Stomach (tissue), 8 donors: ENCODE measurements at regions not wholly inside any gene's neighbourhood (a gene's known extent, or its start where the extent isn't known, plus 50 kb on each side); places are given as distances from the start of the nearest gene placed in this dataset.

ENCODE experiments used
- DNase-seq, 2 donors: peaks; one replicate each; pipeline versions ENCODE4 v3.0.0 to v3.0.0-alpha.2; 2013 to 2019
- H3K27ac ChIP-seq, 5 donors: fragments of 200-600 bp in 4 of 5; sonication (generic) in 4 of 5; one replicate each; pipeline ENCODE4 v1.5.1; 2013 to 2019; ENCODE audit warnings: mild to moderate bottlenecking in 1 of 5, moderate library complexity in 1 of 5
- H3K27me3 ChIP-seq, 3 donors: fragments of 200-600 bp; sonication (generic); one replicate each; pipeline ENCODE4 v1.5.1; 2017 to 2019; ENCODE audit warnings: mixed run types in 1 of 3
- H3K36me3 ChIP-seq, 4 donors: fragments of 200-600 bp; sonication (generic); 1 replicate in 3 of 4; 2 replicates in 1 of 4; pipeline ENCODE4 v1.5.1; 2016 to 2019
- H3K4me1 ChIP-seq, 4 donors: fragments of 200-600 bp; sonication (generic); one replicate each; pipeline ENCODE4 v1.5.1; 2016 to 2019
- H3K4me3 ChIP-seq, 4 donors: fragments of 200-600 bp; sonication (generic) in 3 of 4; one replicate each; pipeline ENCODE4 v1.5.1; 2016 to 2019; ENCODE audit warnings: mild to moderate bottlenecking in 1 of 4
- H3K9me3 ChIP-seq, 4 donors: fragments of 200-600 bp; sonication (generic); one replicate each; pipeline ENCODE4 v1.5.1; 2016 to 2019
- EP300 ChIP-seq: sonication (generic); formaldehyde crosslinking; IDR thresholded peaks from one replicate; pipeline ENCODE4 v1.6.1; 2017; ENCODE audit warnings: antibody characterized with exemption
- POLR2A ChIP-seq, 4 donors: fragments of 450-650 bp; IDR thresholded peaks; one replicate each; pipeline ENCODE4 v1.6.1; 2016; ENCODE audit warnings: antibody characterized with exemption in 4 of 4, control low read depth in 2 of 4, mild to moderate bottlenecking in 1 of 4, moderate library complexity in 1 of 4
- POLR2AphosphoS5 ChIP-seq, 3 donors: sonication (generic); formaldehyde crosslinking; IDR thresholded peaks; one replicate each; pipeline ENCODE4 v1.6.1; 2016; ENCODE audit warnings: antibody characterized with exemption in 3 of 3
- WGBS, 5 donors: extraction: QIAGEN DNeasy Blood & Tissue Kit in 3 of 5; methylation state at CpG; one replicate each; pipeline versions ENCODE4 v1.1.5 to v1.1.7; 2013 to 2018; 5-methylcytosine and 5-hydroxymethylcytosine counted together
- intact Hi-C: fragments of 100-400 bp; cut with DNase I; formaldehyde crosslinking; loops from one replicate; pipeline ENCODE4 v1.15.1; 2023; ENCODE audit warnings: low total_unique reads
- small RNA-seq, 4 donors: library from RNA; depleted of rRNA; stranded (forward); fragments of <200 nt; gene quantifications; one replicate each; pipeline ENCODE3, GENCODE V24; 2016
- TF ChIP-seq, protein P1 (sequence below), 7 experiments: fragments of 450-650 bp in 4 of 7; fragments of 200-600 bp in 3 of 7; sonication (generic) in 3 of 7; IDR thresholded peaks; one replicate each; pipeline ENCODE4 v1.5.1; 2016 to 2019; ENCODE audit warnings: antibody characterized with exemption in 7 of 7, control low read depth in 2 of 7, mild to moderate bottlenecking in 1 of 7
- donor health status: healthy with polysubstance abuse.
- donor health status: Bipolar disorder and iron deficiency.
- donor health status: healthy.

- H3K9me3 ChIP-seq: no peaks in the 10 kb centered on the region
- WGBS, 5 donors: 89 to 94% (median 89%) methylated on average over 1 of the region's 1 CpG
Measured at GRCh38 chr2:129927696-129928095, 51.8 kb upstream of the RAB6C start.

DNA sequence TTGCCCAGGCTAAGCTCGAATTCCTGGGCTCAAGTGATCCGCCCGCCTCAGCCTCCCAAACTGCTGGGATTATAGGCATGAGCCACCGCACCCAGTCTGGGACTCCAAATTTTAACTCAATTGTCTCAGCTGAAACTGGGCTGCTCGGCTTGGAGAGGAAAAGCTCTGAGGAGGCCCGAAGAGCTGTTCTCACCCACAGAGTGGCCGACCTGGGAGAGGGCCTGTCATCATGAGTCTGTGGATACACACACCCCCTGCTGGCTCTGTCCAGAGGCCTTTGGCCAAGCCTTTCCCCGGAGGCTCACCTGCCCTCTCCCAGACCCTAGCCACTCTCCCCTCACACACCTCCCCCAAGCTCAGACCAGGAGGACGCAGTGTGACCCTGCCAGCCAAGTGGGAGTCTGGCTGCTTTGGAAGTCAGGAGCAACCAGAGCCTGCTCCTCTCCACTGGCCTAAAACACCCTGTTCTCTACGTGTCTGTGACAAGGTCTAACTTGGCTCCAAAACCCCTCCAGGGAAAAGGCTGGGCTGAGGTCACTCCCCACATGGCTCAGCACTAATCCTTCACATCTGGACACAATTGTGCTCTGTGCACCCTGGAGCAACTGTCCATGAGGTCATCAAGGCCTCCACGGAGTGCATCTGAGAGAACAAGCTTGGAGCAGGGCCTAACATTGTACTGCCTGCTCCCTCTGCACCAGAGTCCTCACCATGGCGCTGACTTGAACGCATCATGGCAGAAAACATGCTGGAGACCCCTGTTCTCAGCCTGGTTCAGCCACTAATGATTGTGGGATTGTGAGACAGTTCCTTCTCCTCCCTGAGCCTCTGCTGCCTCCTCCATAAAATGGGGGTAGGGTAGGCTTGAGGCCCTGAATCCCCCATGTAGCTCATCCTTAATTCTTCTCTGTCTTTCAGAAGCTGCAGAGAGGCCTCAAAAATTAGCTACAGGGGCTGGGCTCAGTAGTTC, 49.9 kb upstream of the RAB6C start:
- H3K4me1 ChIP-seq: peaks cover 0 to 6% (median 3%) of the 10 kb centered on the region in 4 donors
- no peak overlapping the region for H3K27ac ChIP-seq
- no peaks in the 10 kb centered on the region for H3K36me3 ChIP-seq
- H3K9me3 ChIP-seq: no peaks in the 10 kb centered on the region
- no peak for TF ChIP-seq EP300
- TF ChIP-seq POLR2AphosphoS5 (IDR thresholded peaks at IDR 0.05): no peak
- 68 to 81% (median 76%) methylated on average over 10 to 13 of the region's 13 CpGs for WGBS, 5 donors
- no peak overlapping the region for H3K4me3 ChIP-seq
- intact Hi-C loops: no loop called here
- H3K27me3 ChIP-seq: peaks cover 0 to 54% (median 14%) of the 10 kb centered on the region in 3 donors
- DNase-seq: no peak

More at GRCh38 chr2:129927696-129928095, 51.8 kb upstream of the RAB6C start:
- H3K4me1 ChIP-seq: peaks cover 5 to 11% (median 8%) of the 10 kb centered on the region in 4 donors
- no peak for DNase-seq
- H3K27ac ChIP-seq: no peak overlapping the region
- H3K4me3 ChIP-seq: no peak overlapping the region
- intact Hi-C loops: no loop called here
- TF ChIP-seq EP300 (no peak), POLR2AphosphoS5 (IDR thresholded peaks at IDR 0.05) (no peak), POLR2A (IDR thresholded peaks at IDR 0.05) (no peak)
- TF ChIP-seq, protein P1, sequence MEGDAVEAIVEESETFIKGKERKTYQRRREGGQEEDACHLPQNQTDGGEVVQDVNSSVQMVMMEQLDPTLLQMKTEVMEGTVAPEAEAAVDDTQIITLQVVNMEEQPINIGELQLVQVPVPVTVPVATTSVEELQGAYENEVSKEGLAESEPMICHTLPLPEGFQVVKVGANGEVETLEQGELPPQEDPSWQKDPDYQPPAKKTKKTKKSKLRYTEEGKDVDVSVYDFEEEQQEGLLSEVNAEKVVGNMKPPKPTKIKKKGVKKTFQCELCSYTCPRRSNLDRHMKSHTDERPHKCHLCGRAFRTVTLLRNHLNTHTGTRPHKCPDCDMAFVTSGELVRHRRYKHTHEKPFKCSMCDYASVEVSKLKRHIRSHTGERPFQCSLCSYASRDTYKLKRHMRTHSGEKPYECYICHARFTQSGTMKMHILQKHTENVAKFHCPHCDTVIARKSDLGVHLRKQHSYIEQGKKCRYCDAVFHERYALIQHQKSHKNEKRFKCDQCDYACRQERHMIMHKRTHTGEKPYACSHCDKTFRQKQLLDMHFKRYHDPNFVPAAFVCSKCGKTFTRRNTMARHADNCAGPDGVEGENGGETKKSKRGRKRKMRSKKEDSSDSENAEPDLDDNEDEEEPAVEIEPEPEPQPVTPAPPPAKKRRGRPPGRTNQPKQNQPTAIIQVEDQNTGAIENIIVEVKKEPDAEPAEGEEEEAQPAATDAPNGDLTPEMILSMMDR (IDR thresholded peaks at IDR 0.05): no peak
- no peaks in the 10 kb centered on the region for H3K36me3 ChIP-seq
- H3K27me3 ChIP-seq: peaks cover 7 to 46% (median 10%) of the 10 kb centered on the region in 3 donors

Small RNAs in the stretch of these regions (small RNA-seq; reads per million reads assigned to genes)
- 0.30 to 2.0 (median 0.54) reads per million in 4 donors for gene RNA5SP103
